Right cardiac atrium (tissue), 5 donors: ENCODE measurements at regions not wholly inside any gene's neighbourhood (a gene's known extent, or its start where the extent isn't known, plus 50 kb on each side); places are given as distances from the start of the nearest gene placed in this dataset.

Experiments used
- ATAC-seq, 2 donors: fragments of 200-7000 bp; cut with Tn5 transposase; one replicate each; pipeline versions ENCODE4 v1.8.0 to v1.9.1; 2020; ENCODE audit warnings: moderate library complexity in 2 of 2, mild to moderate bottlenecking in 1 of 2
- DNase-seq, 3 donors: peaks; one replicate each; pipeline ENCODE4 v3.0.0-alpha.2; 2020
- H3K27ac ChIP-seq: one replicate; pipeline ENCODE4 v1.5.1; 2013; ENCODE audit warnings: mild to moderate bottlenecking, low read length, control low read depth, moderate library complexity
- H3K27me3 ChIP-seq: one replicate; pipeline ENCODE4 v1.6.1; 2013; ENCODE audit not compliant: control insufficient read depth, insufficient read depth
- H3K4me1 ChIP-seq: one replicate; pipeline ENCODE4 v1.6.1; 2013; ENCODE audit warnings: low read length; ENCODE audit not compliant: control insufficient read depth, insufficient read depth
- H3K4me3 ChIP-seq: one replicate; pipeline ENCODE4 v1.5.1; 2013; ENCODE audit warnings: low read length, control low read depth
- H3K9me3 ChIP-seq: one replicate; pipeline ENCODE4 v1.6.1; 2013; ENCODE audit warnings: low read length; ENCODE audit not compliant: control insufficient read depth
- WGBS: extraction: QIAGEN DNeasy Blood & Tissue Kit; methylation state at CpG from one replicate; pipeline ENCODE4 v1.1.7; 2013; 5-methylcytosine and 5-hydroxymethylcytosine counted together
- intact Hi-C, 4 donors: fragments of 100-400 bp; cut with DNase I; formaldehyde crosslinking; loops; one replicate each; pipeline versions ENCODE4 v1.11.0 to v1.14.0; 2022 to 2023
- donor health status: healthy with polysubstance abuse.
- donor health status: DM: no; HTN: yes; CAD: no.
- donor health status: DM: no; HTN: no; CAD: no.
- donor health status: DM: no; HTN: yes; CAD: no; lungs with severe emphysema.
- donor health status: DM: yes; HTN: yes; CAD: no.

DNA sequence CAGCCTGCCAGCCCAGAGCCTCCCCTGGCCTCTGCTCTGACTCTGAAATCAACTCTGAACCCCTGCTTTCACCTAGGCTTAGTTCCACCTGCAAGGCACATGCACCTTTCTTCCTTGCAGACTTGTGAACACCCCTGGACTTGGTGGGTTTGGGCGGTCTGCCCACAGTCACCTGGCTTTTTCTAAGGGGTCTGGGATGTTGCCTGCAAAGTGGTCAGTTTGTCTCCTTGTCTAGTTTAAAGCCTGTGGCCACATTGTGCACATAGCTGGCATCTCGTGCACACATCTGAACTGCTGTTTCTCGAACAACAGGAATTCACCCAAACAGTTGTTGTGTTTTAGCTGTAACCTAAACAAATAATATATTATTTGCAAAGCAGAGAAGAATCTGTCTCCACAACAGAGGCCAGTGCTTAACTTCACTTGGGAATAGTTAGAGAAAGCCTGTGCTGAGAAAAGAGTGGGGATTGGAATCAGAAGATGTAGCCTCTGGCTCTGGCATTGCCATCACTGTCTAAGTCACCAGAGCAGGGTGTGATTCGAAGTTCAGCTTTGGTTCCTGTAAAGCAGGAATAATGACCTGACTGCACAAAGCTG, 108.5 kb downstream of the TMEM18 start:
- Histone ChIP-seq H3K4me1 (no peaks in the 10 kb centered on the region), H3K27ac (no peak overlapping the region), H3K27me3 (no peaks in the 10 kb centered on the region), H3K9me3 (no peaks in the 10 kb centered on the region), H3K4me3 (no peak overlapping the region)
- intact Hi-C loops = no loop called here
- no peak for ATAC-seq
- 66% methylated on average over 4 of the region's 4 CpGs for WGBS
- no peak for DNase-seq

DNA sequence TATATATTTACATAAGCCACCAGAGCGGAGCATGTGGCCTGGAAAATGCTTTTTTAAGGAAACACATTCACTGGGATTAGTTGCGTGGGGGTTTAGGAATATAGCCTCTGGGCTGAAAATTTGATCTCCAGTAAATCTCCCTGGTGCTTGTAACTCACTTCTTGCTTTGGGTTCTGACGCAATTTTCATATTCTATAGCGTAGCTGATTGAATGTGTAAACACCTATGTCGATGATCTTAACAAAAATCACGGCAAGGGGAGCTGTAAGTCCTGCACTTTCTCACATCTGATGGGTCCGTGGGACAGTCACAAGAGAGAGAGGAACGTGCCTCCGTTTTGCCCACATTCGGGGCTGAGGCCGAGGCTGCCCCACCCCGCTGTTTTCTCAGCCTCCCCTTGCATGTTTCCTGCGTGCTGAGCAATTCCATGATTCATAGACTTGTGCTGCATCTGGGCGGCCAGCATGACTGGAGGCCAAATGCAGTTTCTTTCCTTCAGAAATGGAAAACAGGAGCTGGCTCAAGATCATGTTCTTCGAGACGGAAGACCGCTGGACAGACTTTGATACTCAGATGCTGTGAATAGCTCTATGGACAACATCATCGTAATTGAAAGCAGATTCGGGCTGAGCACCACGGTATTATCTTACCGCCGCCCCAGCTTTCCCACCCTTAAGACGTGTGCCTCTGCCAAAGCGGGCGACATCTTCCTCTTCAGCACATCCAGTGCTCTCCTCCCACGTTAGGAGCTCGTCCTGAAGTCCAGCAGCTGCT, 109.2 kb downstream of the TMEM18 start:
- WGBS = 67% methylated on average over 27 of the region's 27 CpGs
- no peak overlapping the region for H3K4me3 ChIP-seq
- no peaks in the 10 kb centered on the region for H3K4me1 ChIP-seq
- no peak for DNase-seq
- H3K9me3 ChIP-seq = no peaks in the 10 kb centered on the region
- peak; percentile 48 to 49 for ATAC-seq
- H3K27ac ChIP-seq = no peak overlapping the region
- no peaks in the 10 kb centered on the region for H3K27me3 ChIP-seq
- intact Hi-C loops = no loop called here

DNA sequence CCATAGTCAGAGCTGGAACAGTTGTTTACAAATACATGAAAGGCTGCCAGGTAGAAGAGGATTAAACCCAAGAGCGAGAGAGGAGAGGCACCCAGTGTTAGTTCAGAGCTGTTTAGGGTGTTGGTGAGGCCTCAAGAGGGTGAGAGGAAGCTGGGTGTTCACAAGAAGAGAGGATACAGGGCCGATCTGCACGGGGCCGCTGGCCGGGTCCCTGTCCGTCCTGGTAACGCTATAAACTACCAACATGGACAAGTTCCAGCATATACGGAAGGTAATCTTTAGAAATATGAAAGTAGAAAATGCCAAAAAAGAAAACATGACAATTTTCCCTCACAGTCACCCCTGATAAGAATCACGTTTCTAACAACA, 109.7 kb downstream of the TMEM18 start:
- Histone ChIP-seq H3K27ac (no peak overlapping the region), H3K4me3 (no peak overlapping the region), H3K27me3 (no peaks in the 10 kb centered on the region), H3K4me1 (no peaks in the 10 kb centered on the region), H3K9me3 (no peaks in the 10 kb centered on the region)
- 85% methylated on average over 9 of the region's 9 CpGs for WGBS
- intact Hi-C loops = no loop called here
- DNase-seq (no peak), ATAC-seq (no peak)

DNA sequence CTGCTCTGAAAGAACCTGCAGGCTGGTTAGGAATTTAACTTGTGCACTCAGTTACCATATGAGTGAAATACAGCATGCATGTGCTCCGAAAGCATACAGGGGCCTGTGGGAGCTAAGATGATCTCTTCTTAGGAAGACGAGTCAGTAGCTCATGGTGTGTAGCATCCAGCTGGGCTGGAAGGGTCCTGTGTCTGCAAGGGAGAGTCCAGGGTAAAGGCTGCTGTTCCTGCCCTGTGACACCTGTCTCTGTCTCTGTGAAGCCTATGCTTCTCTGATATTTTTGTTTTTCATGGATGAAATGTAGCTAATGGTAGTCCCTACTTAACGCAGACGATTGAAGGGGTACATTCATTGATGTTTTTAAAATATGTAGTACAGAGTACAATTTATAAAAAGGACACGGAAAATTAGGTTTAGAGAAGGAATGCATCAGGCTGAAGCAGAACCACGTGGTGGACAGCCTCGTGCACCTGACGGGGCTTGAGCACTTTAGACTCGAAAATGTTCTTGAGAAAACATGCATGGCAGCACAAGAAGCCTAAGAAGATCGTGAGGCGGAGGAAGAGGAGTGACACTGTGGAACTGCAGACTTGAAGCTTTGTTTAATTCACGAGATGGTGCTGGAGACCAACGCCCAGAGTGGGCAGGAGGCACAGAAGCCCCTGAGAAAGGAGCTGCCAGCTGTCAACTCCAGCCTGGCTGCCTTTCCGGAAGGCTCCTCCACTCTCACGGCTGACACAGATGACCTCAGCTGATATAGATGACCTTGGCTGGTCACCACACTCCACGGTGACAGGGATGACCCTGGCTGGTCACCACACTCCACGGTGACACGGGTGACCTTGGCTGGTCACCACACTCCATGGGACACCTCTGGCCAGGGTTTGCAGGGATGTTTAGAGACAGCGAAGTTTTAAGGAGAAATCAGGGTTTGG, 110.6 kb downstream of the TMEM18 start:
- no peaks in the 10 kb centered on the region for H3K27me3 ChIP-seq
- intact Hi-C loops = no loop called here
- no peak for DNase-seq
- H3K4me3 ChIP-seq = no peak overlapping the region
- no peak for ATAC-seq
- no peak overlapping the region for H3K27ac ChIP-seq
- WGBS = 79% methylated on average over 19 of the region's 19 CpGs
- H3K9me3 ChIP-seq = no peaks in the 10 kb centered on the region
- H3K4me1 ChIP-seq = no peaks in the 10 kb centered on the region

DNA sequence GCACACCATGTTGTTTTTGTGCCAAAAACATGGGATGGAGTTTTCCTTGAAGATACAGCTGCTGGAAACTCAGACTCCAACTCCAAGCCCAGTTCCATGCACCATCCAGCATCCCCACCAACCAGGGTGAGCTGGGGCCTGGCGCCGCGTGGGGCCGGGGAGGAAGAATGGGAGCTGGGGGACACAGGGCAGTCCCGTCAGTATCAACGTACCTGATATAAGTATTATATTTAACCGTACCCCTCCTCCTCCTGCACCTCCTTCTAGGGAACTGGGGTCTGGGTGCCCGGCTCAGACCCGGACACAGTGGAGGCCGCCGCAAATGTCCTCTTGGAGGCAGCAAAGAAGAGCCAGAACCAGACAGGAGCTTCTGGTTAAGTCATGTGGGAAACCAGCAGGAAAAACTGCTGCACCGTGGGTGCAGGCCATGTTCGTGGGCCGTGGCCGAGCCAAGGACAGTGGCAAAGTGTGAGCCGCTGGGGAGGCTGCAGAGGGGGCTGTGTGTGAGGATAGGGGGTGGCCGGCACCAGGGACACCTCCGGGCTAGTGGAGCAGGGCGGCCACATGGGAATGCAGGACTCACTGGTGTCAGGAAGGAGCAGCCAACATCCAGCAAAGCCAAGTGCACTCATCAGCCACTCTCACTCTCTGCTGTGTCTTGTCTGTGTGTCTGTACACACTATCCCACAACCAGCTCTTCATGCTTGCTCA, 112.6 kb downstream of the TMEM18 start:
- H3K27me3 ChIP-seq = no peaks in the 10 kb centered on the region
- no peaks in the 10 kb centered on the region for H3K4me1 ChIP-seq
- intact Hi-C loops = no loop called here
- no peak overlapping the region for H3K4me3 ChIP-seq
- DNase-seq = no peak
- no peak overlapping the region for H3K27ac ChIP-seq
- WGBS = 85% methylated on average over 19 of the region's 19 CpGs
- H3K9me3 ChIP-seq = no peaks in the 10 kb centered on the region
- ATAC-seq = no peak

DNA sequence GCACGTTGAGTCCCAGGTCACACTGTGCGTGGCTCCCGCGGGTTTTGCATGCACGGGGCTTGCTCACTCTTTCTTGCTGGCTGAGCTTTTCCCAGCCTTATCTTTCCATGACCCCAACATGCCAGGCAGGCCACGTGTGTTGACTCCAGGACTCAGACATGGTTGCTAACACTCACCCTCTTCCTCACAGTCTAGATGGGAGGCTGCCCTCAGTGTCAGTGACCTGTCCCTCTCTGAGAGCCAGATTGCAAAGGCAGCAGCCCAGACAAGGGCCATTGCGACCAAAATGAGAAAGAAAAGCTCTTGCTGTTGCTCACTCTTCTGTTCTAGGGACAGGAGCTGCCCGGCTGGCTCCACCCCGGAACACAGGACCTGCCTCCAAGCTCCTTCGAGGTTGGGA, 113.7 kb downstream of the TMEM18 start:
- Histone ChIP-seq H3K9me3 (no peaks in the 10 kb centered on the region), H3K27me3 (no peaks in the 10 kb centered on the region), H3K4me3 (no peak overlapping the region), H3K4me1 (no peaks in the 10 kb centered on the region), H3K27ac (no peak overlapping the region)
- DNase-seq (no peak), ATAC-seq (no peak)
- WGBS = 66% methylated on average over 10 of the region's 10 CpGs
- intact Hi-C loops = no loop called here

DNA sequence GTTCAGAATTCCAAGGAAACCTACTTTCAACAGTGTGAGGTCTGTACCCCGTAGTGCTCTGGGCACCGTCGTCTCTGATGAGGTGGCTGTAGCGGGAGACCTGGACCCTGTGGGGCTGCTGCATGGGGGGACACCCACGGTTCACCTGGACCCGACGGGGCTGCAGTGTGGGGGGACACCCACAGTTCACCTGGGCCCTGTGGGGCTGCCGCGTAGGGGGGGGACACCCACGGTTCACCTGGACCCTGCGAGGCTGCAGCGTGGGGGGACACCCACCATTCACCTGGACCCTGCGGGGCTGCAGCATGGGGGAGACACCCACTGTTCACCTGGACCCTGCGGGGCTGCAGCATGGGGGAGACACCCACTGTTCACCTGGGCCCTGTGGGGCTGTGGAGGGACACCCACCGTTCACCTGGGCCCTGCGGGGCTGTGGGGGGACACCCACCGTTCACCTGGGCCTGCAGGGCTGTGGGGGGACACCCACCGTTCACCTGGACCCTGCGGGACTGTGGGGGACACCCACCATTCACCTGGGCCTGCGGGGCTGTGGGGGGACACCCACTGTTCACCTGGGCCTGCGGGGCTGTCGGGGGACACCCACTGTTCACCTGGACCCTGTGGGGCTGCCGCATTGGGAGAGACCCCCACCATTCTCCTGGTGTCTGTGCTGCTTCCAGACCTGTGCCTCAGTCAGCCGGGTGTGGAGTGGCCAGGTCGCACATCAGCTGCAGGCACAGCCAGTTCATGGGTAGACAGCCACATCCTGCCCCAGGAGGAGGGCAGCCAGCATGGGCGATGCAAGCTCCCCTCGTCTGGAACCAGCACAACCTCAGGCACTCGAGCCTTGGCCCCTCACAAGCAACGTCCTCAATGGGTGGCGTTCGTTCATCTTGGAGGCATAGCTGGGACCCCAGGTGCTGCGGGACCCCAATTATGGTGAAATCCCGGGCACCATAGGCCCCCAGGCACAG, 114.5 kb downstream of the TMEM18 start:
- H3K4me3 ChIP-seq = no peak overlapping the region
- H3K27me3 ChIP-seq = no peaks in the 10 kb centered on the region
- DNase-seq (no peak), ATAC-seq (no peak)
- H3K9me3 ChIP-seq = no peaks in the 10 kb centered on the region
- 83% methylated on average over 33 of the region's 33 CpGs for WGBS
- H3K4me1 ChIP-seq = no peaks in the 10 kb centered on the region
- intact Hi-C loops = no loop called here
- H3K27ac ChIP-seq = no peak overlapping the region

DNA sequence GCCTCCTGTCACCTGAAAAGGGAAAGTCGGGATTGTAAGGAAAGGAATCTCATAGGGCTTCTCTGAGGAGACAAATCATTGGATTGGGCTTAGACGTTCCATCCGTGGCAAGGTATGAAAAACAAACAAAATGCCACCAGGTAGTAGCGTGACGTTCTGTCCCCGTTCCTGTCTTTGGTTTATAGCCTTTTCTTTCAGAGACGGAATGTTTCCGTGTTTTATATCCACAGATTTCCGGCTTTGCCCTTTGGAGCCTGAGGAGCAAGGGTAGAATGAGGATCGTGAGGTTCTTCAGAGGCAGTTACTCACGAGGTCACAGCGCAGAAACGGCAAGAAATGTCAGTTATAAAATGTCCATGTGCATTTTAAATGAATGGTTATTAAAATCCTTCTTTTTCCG, 118.3 kb downstream of the TMEM18 start:
- H3K4me1 ChIP-seq = no peaks in the 10 kb centered on the region
- H3K27ac ChIP-seq = no peak overlapping the region
- WGBS = 85% methylated on average over 14 of the region's 14 CpGs
- intact Hi-C loops = no loop called here
- no peaks in the 10 kb centered on the region for H3K27me3 ChIP-seq
- DNase-seq (no peak), ATAC-seq (no peak)
- no peak overlapping the region for H3K4me3 ChIP-seq
- H3K9me3 ChIP-seq = no peaks in the 10 kb centered on the region

DNA sequence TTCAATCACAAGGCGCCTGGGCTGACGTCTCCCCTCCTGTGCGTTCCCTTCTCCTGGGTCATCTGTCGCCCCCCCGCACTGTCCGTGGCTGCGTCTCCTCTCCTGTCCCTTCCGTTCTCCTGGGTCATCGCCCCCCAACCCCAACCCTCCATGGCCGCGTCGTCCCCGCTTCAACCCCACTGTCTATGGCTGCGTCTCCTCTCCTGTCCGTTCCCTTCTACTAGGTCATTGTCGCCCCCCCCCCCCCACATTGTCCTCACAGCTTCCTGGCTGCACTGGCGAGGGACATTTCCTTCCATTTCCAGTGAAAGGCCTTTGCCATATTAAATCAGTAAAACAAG, 118.9 kb downstream of the TMEM18 start:
- ATAC-seq = peak in 1 of 2 donors; percentile 25
- no peaks in the 10 kb centered on the region for H3K9me3 ChIP-seq
- DNase-seq = no peak
- intact Hi-C loops = no loop called here
- H3K4me1 ChIP-seq = no peaks in the 10 kb centered on the region
- H3K27ac ChIP-seq = no peak overlapping the region
- H3K4me3 ChIP-seq = no peak overlapping the region
- WGBS = 89% methylated on average over 17 of the region's 17 CpGs
- no peaks in the 10 kb centered on the region for H3K27me3 ChIP-seq

DNA sequence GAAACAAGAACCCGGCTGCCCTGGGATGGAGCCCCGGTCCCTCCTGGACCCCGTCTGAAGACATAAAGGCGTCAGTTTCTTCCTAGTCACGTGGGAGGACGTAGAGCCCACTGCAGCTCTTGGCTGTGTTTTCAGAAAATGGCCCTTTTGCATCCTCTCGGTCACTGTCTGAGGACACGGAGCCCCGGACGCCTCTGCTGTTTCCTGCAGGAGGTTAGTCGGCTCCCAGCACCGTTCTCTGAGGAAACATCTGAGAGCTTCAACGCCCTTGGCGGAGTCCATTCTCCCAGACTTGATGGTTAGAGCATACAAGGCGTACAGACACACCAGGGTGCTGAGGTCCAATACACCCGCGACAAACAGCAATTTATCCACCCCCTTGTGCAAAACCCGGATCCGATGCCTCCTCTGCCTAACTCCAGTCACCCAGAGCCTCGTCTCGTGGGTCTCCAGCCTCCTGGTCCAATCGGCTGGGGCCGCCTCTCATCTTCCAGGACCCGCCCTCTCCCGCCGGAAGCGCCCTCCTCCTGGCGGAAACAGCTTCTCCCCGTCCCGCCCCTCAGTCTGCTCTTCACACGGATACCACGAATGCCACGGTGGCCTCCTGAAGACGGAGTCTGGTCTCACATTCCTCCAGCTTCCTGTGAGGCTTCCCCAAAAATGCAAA, 119.4 kb downstream of the TMEM18 start:
- no peaks in the 10 kb centered on the region for H3K9me3 ChIP-seq
- H3K27me3 ChIP-seq = no peaks in the 10 kb centered on the region
- DNase-seq = peak in 2 of 3 donors; percentile 44 to 62
- no peak overlapping the region for H3K4me3 ChIP-seq
- H3K4me1 ChIP-seq = no peaks in the 10 kb centered on the region
- peak; percentile 51 to 61 for ATAC-seq
- H3K27ac ChIP-seq = no peak overlapping the region
- 84% methylated on average over 34 of the region's 34 CpGs for WGBS
- intact Hi-C loops = no loop called here
